LNCAP (cell line): ENCODE measurements at regions not wholly inside any gene's neighbourhood (a gene's known extent, or its start where the extent isn't known, plus 50 kb on each side); places are given as distances from the start of the nearest gene placed in this dataset.

Source experiments
- CTCF ChIP-seq: fragments of 450-650 bp; IDR thresholded peaks from 2 replicates; pipeline ENCODE4 v1.5.1; 2017; ENCODE audit warnings: mild to moderate bottlenecking

- TF ChIP-seq CTCF, result no peak
Measured at GRCh38 chr2:193076995-193077394, 882.3 kb upstream of the TMEFF2 start.

GRCh38 chr2:193074933-193075332 is 880.2 kb upstream of the TMEFF2 start:
- no peak for TF ChIP-seq CTCF

- no peak for TF ChIP-seq CTCF
Measured at GRCh38 chr2:193072647-193073046, 877.9 kb upstream of the TMEFF2 start.

- TF ChIP-seq CTCF, result no peak
Measured at GRCh38 chr2:193024791-193025190, 830.1 kb upstream of the TMEFF2 start.

GRCh38 chr2:193011870-193012269 is 817.1 kb upstream of the TMEFF2 start:
- no peak for TF ChIP-seq CTCF

- TF ChIP-seq CTCF, result no peak
Measured at GRCh38 chr2:192993059-192993458, 798.3 kb upstream of the TMEFF2 start.

GRCh38 chr2:192983173-192983572 is 788.4 kb upstream of the TMEFF2 start:
- TF ChIP-seq CTCF, result no peak

- no peak for TF ChIP-seq CTCF
Measured at GRCh38 chr2:192978395-192978794, 783.7 kb upstream of the TMEFF2 start.
